ENCODE measurements at regions not wholly inside any gene's neighbourhood (a gene's known extent, or its start where the extent isn't known, plus 50 kb on each side); places are given as distances from the start of the nearest gene placed in this dataset.
"Not testable (repeated sequence)": the region's sequence is repeated elsewhere in the genome, so short reads cannot be mapped to it uniquely, and the experiment has no call there.

GRCh38 chr13:50386541-50387050 lies 371.4 kb downstream of the KCNRG start:
- peaks cover 2% of the 10 kb centered on the region for H3K4me1 Mint-ChIP-seq (ENCODE audit: low read depth)
- H3K9me3 Mint-ChIP-seq (ENCODE audit: low read depth): no peaks in the 10 kb centered on the region
- no peaks in the 10 kb centered on the region for H3K27me3 Mint-ChIP-seq
- H3K36me3 Mint-ChIP-seq: no peaks in the 10 kb centered on the region
- H3K4me3 Mint-ChIP-seq: no peak overlapping the region
- peak overlapping the region; percentile 31 for H3K27ac Mint-ChIP-seq

DNA sequence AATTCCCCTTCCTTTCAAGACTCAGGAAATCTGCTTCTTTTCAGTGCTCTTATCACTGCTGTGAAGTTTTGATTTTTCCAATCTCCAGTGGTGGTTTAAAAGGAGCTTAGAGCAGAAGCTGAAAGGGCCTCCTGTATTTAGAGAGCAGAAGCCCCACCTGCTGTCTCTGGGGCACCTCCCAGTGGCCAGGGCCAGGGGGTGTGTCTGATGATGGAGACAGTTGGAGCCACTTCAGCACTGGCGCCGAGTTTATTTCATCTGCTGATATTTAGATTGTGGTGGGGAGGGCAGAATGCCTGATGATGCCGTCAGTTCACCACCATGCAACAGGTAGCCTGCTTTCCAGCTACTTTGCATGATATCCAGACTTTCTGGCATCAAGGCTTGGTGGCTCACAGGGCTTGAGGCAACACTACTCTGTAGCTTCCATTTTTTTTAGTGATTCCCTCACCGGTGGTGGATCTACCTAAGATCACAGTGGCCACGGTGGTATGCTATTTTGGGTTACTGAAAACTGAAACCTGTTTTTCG lies 371.9 kb downstream of the KCNRG start:
- no peaks in the 10 kb centered on the region for H3K27me3 Mint-ChIP-seq
- H3K9me3 Mint-ChIP-seq (ENCODE audit: low read depth): no peaks in the 10 kb centered on the region
- H3K4me3 Mint-ChIP-seq: no peak overlapping the region
- peaks cover 2% of the 10 kb centered on the region for H3K4me1 Mint-ChIP-seq (ENCODE audit: low read depth)
- no peak overlapping the region for H3K27ac Mint-ChIP-seq
- no peaks in the 10 kb centered on the region for H3K36me3 Mint-ChIP-seq

DNA sequence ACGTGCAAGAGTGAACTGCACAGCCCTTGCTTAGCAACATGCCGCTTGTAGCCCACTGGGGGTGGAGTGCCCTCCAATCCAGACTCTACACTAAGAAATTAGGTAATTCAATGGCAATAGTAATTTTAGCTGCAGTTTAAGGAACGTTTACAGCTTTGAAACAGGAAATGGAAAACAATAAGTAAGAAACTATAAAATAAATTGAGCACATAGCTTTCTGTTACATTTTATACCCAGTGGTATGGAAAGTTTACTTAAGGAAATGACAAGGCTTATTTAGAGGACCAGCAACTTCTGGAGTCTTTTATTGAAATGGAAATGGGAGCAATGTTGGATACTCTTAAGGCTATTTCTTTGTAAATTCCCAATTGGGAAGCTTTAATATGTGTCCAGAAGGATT lies 373.2 kb downstream of the KCNRG start:
- Mint-ChIP-seq H3K27me3 (no peaks in the 10 kb centered on the region), H3K36me3 (no peaks in the 10 kb centered on the region), H3K4me1 (ENCODE audit: low read depth) (peaks cover 2% of the 10 kb centered on the region), H3K9me3 (ENCODE audit: low read depth) (no peaks in the 10 kb centered on the region), H3K4me3 (no peak overlapping the region), H3K27ac (no peak overlapping the region)

DNA sequence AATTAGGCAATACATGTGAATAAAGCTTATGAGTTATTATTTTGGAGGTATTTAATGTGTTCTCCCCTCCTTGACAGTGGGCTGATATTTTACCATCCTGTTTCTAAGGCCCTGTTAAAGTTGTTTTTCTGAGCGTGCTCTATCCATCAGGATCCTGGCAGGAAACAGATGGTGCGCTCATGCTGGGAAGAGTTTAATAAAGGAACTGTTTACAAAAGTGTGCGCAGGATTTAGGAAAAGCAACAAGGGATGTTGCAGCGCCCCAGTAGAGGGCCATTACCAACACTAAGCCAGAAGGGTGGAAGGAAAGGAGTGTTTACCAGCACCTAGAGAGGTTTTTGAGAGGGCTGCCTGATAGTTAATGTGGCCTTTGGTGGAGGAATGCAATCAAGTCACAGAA lies 374.5 kb downstream of the KCNRG start:
- Mint-ChIP-seq H3K4me1 (ENCODE audit: low read depth) (no peaks in the 10 kb centered on the region), H3K9me3 (ENCODE audit: low read depth) (no peaks in the 10 kb centered on the region), H3K4me3 (no peak overlapping the region), H3K27me3 (no peaks in the 10 kb centered on the region), H3K27ac (no peak overlapping the region), H3K36me3 (no peaks in the 10 kb centered on the region)

DNA sequence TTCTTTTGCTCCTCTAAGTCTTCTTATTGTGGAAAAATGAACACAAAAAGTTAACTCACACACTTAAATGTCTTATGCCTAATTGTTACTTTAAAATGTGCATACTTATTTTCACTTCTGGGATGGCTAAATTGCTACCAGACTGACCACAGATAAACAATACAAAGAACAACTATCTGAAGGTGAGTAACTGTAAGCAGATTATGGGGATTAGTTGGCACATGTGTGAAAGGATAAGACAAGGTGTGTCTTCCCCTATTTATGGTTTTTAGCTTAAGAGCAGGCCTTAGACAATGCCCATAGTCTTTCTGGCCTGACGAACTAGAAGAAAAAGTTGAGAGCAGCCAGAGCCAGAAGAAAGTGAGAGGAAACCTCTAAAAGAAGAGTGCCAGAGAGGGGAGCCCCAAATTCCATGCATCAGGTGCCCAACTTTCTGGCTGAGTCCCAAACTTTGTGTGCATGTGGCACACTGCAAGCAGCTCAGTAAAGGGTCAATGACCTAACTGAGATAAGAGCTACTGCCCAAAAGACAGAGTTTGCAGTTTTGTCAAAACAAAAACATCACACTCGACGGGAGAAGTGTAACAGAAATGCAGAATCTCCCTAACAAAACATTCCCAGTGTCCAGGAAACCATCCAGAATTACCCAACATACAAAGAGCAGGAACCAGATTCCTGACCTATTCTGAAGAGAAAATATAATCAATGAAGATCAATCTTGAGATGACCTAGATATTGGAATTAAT lies 375.4 kb downstream of the KCNRG start:
- no peaks in the 10 kb centered on the region for H3K9me3 Mint-ChIP-seq (ENCODE audit: low read depth)
- no peaks in the 10 kb centered on the region for H3K4me1 Mint-ChIP-seq (ENCODE audit: low read depth)
- no peak overlapping the region for H3K27ac Mint-ChIP-seq
- H3K4me3 Mint-ChIP-seq: no peak overlapping the region
- no peaks in the 10 kb centered on the region for H3K27me3 Mint-ChIP-seq
- no peaks in the 10 kb centered on the region for H3K36me3 Mint-ChIP-seq

DNA sequence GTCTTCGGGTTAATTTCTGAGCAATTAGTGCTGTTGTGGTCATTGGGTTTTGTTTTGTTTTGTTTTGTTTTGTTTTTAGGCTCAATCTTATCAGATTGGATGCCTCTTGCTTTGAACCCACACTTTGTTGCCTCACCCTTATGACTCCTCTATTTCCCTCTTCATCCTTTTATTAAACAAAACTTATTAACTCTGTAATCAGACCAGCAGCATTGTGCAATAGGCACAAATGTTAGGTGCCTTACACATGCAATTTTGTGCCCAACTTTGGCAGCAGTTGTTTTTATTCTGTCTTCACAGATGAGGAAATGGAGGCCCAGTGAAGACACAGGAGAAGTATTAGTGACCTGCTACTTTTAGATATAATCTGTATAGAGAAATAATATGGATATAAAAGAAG lies 377.7 kb downstream of the KCNRG start:
- Mint-ChIP-seq H3K27ac (no peak overlapping the region), H3K4me1 (ENCODE audit: low read depth) (no peaks in the 10 kb centered on the region), H3K9me3 (ENCODE audit: low read depth) (no peaks in the 10 kb centered on the region), H3K36me3 (no peaks in the 10 kb centered on the region), H3K4me3 (no peak overlapping the region), H3K27me3 (no peaks in the 10 kb centered on the region)

DNA sequence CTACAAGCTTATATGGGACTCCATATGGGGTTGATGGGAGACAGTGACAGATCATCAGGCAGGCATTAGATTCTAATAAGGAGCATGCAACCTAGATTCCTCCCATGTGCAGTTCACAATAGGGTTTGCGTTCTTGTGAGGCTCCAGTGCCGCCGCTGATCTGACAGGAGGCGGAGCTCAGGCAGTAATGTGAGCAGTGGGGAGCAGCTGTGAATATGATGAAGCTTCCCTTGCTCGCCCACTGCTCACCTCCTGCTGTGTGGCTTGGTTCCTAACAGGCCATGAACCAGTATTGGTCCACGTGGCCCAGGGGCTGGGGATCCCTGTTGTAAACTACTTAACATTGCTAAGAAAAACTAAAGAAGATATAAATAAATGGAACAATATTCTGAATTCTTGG lies 378.4 kb downstream of the KCNRG start:
- no peaks in the 10 kb centered on the region for H3K36me3 Mint-ChIP-seq
- H3K9me3 Mint-ChIP-seq (ENCODE audit: low read depth): no peaks in the 10 kb centered on the region
- H3K4me1 Mint-ChIP-seq (ENCODE audit: low read depth): no peaks in the 10 kb centered on the region
- no peak overlapping the region for H3K4me3 Mint-ChIP-seq
- H3K27ac Mint-ChIP-seq: no peak overlapping the region
- H3K27me3 Mint-ChIP-seq: no peaks in the 10 kb centered on the region

DNA sequence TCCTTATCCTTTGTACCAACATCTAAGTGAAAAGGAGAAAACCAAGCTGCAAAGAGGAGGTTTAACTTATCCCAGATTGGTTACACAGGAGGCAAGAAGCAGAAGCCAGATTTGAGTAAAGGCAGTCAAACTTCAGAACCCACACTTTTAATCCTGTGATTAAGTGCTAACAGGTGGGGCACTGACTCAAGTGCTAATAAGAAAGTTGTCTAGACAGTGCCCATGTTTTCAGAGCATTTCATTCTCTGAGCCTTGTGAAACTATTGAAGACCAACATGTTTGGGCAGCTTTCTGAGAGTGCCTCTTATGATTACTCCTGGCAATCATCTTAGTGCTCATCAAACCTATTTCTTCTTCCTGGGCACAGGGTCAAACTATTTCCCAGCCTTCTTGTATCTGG lies 380.8 kb downstream of the KCNRG start:
- H3K27ac Mint-ChIP-seq: no peak overlapping the region
- H3K27me3 Mint-ChIP-seq: no peaks in the 10 kb centered on the region
- no peaks in the 10 kb centered on the region for H3K4me1 Mint-ChIP-seq (ENCODE audit: low read depth)
- H3K4me3 Mint-ChIP-seq: no peak overlapping the region
- no peaks in the 10 kb centered on the region for H3K36me3 Mint-ChIP-seq
- H3K9me3 Mint-ChIP-seq (ENCODE audit: low read depth): no peaks in the 10 kb centered on the region

- not testable (repeated sequence) for H3K36me3 Mint-ChIP-seq; H3K27ac Mint-ChIP-seq; H3K27me3 Mint-ChIP-seq; H3K4me3 Mint-ChIP-seq; H3K9me3 Mint-ChIP-seq (ENCODE audit: low read depth); H3K4me1 Mint-ChIP-seq (ENCODE audit: low read depth)
Observed at GRCh38 chr13:50396618-50397017, 381.4 kb downstream of the KCNRG start.

- no peaks in the 10 kb centered on the region for H3K4me1 Mint-ChIP-seq (ENCODE audit: low read depth)
- H3K27ac Mint-ChIP-seq: no peak overlapping the region
- no peaks in the 10 kb centered on the region for H3K9me3 Mint-ChIP-seq (ENCODE audit: low read depth)
- H3K27me3 Mint-ChIP-seq: no peaks in the 10 kb centered on the region
- H3K4me3 Mint-ChIP-seq: no peak overlapping the region
- no peaks in the 10 kb centered on the region for H3K36me3 Mint-ChIP-seq
Observed at GRCh38 chr13:50400035-50400726, 384.9 kb downstream of the KCNRG start.

DNA sequence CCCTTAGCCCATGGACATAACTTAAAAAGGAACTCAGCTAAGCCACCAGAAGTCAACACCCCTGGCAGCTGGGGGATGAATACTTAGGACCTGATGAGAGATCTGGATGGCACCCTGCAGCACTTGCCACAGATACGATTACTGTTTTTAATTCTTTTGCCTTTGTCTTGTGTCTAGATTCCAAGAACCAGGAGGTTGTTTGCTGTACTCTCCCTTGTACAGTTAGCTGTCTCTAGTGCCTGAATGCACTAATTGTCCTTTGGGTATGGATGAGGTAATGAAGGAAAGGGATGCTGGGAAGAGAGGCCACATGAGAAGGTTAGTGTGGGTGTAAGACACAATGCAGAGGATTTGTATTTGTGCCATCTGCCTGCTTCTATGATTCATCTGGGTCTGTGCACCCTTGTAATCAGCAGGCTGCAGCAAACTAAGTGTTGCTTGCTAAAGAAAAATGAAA lies 385.8 kb downstream of the KCNRG start:
- Mint-ChIP-seq H3K9me3 (ENCODE audit: low read depth) (no peaks in the 10 kb centered on the region), H3K36me3 (no peaks in the 10 kb centered on the region), H3K27me3 (no peaks in the 10 kb centered on the region), H3K4me3 (no peak overlapping the region), H3K27ac (no peak overlapping the region), H3K4me1 (ENCODE audit: low read depth) (no peaks in the 10 kb centered on the region)

DNA sequence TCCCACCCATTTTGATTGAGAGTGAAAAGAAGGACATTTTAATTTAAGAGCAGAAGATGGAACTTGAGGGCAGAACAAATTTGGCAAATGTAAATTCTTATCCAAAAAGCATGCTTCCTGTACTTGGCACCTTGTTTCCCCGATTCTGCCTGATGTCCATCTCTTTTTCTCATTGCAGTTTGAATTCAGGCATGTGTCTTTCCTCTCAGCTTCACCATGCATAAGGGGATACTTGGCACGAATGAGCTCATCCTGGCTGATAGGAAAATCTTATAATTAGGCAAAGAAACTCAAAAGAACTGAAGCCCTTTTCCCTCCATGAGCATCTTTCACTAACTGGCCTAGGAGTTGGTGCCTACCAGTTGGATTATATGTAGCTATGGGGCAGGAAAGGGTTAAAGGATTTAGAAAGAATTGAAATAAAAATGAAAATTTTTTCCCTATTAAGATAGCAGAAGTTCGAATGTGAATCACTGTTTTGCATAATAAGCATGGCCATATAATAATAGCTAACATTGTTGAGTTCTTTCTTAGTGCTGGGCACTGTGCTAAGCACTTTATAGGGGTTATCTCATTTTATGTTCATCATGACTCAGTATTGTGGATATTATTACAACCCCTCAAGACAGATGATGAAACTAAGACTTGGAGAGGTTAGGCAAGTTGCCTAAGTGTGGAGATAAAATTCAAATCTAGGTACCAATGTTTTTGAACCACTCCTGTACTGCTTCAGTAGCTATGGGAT lies 386.6 kb downstream of the KCNRG start:
- H3K4me1 Mint-ChIP-seq (ENCODE audit: low read depth): no peaks in the 10 kb centered on the region
- no peak overlapping the region for H3K4me3 Mint-ChIP-seq
- H3K36me3 Mint-ChIP-seq: no peaks in the 10 kb centered on the region
- H3K27me3 Mint-ChIP-seq: no peaks in the 10 kb centered on the region
- no peaks in the 10 kb centered on the region for H3K9me3 Mint-ChIP-seq (ENCODE audit: low read depth)
- H3K27ac Mint-ChIP-seq: no peak overlapping the region

GRCh38 chr13:50403311-50403710 lies 388.1 kb downstream of the KCNRG start:
- no peaks in the 10 kb centered on the region for H3K36me3 Mint-ChIP-seq
- peaks cover 3% of the 10 kb centered on the region for H3K27me3 Mint-ChIP-seq
- H3K4me3 Mint-ChIP-seq: no peak overlapping the region
- no peak overlapping the region for H3K27ac Mint-ChIP-seq
- no peaks in the 10 kb centered on the region for H3K4me1 Mint-ChIP-seq (ENCODE audit: low read depth)
- H3K9me3 Mint-ChIP-seq (ENCODE audit: low read depth): no peaks in the 10 kb centered on the region

DNA sequence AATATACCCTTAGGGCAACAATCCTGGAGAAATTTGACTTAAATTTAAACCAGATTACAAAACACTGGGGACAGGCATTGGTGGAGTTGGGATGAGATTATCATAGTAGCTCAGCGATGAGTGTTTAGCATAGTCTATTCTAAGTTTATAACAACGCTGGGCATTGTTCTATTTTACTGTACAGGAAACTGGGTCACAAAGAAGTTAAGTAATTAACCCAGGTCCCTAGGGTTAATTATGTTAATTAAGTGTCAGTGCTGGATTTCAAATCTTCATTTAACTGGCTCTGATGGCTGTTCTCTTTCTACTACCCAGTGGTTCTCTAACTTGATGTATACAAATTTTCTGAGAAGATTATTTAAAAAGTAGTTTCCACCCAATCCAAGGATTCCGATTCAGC lies 388.9 kb downstream of the KCNRG start:
- H3K4me3 Mint-ChIP-seq: no peak overlapping the region
- H3K27me3 Mint-ChIP-seq: peaks cover 3% of the 10 kb centered on the region
- no peaks in the 10 kb centered on the region for H3K36me3 Mint-ChIP-seq
- H3K9me3 Mint-ChIP-seq (ENCODE audit: low read depth): no peaks in the 10 kb centered on the region
- H3K27ac Mint-ChIP-seq: no peak overlapping the region
- H3K4me1 Mint-ChIP-seq (ENCODE audit: low read depth): peaks cover 1% of the 10 kb centered on the region

GRCh38 chr13:50404769-50405168 lies 389.5 kb downstream of the KCNRG start:
- Mint-ChIP-seq H3K4me3 (no peak overlapping the region), H3K4me1 (ENCODE audit: low read depth) (peaks cover 3% of the 10 kb centered on the region), H3K9me3 (ENCODE audit: low read depth) (no peaks in the 10 kb centered on the region), H3K27ac (no peak overlapping the region), H3K27me3 (peaks cover 3% of the 10 kb centered on the region), H3K36me3 (no peaks in the 10 kb centered on the region)

Data from activated naive CD8-positive, alpha-beta T cell (primary cell).